ENCODE measurements at regions not wholly inside any gene's neighbourhood (a gene's known extent, or its start where the extent isn't known, plus 50 kb on each side); places are given as distances from the start of the nearest gene placed in this dataset.

- Mint-ChIP-seq H3K9me3 (ENCODE audit: unreplicated experiment) (no peaks in the 10 kb centered on the region), H3K27me3 (ENCODE audit: unreplicated experiment) (no peaks in the 10 kb centered on the region), H3K4me3 (ENCODE audit: unreplicated experiment) (no peak overlapping the region), H3K36me3 (ENCODE audit: unreplicated experiment) (no peaks in the 10 kb centered on the region), H3K4me1 (ENCODE audit: unreplicated experiment) (peaks cover 5% of the 10 kb centered on the region), H3K27ac (ENCODE audit: unreplicated experiment) (peak overlapping the region; percentile 34)
- TF ChIP-seq CTCF (IDR thresholded peaks at IDR 0.05): no peak
- no peak for DNase-seq (ENCODE audit: extremely low spot score, unreplicated experiment)
Measured at GRCh38 chr18:64405161-64405560, 256.3 kb upstream of the LINC00305 start.

GRCh38 chr18:64403784-64404503 is 255.1 kb upstream of the LINC00305 start:
- Mint-ChIP-seq H3K4me3 (ENCODE audit: unreplicated experiment) (no peak overlapping the region), H3K27me3 (ENCODE audit: unreplicated experiment) (no peaks in the 10 kb centered on the region), H3K4me1 (ENCODE audit: unreplicated experiment) (peaks cover 5% of the 10 kb centered on the region), H3K9me3 (ENCODE audit: unreplicated experiment) (no peaks in the 10 kb centered on the region), H3K27ac (ENCODE audit: unreplicated experiment) (no peak overlapping the region), H3K36me3 (ENCODE audit: unreplicated experiment) (no peaks in the 10 kb centered on the region)
- no peak for DNase-seq (ENCODE audit: extremely low spot score, unreplicated experiment)
- TF ChIP-seq CTCF (IDR thresholded peaks at IDR 0.05): no peak

- no peak overlapping the region for H3K4me3 Mint-ChIP-seq (ENCODE audit: unreplicated experiment)
- H3K4me1 Mint-ChIP-seq (ENCODE audit: unreplicated experiment): peaks cover 5% of the 10 kb centered on the region
- no peaks in the 10 kb centered on the region for H3K9me3 Mint-ChIP-seq (ENCODE audit: unreplicated experiment)
- no peak overlapping the region for H3K27ac Mint-ChIP-seq (ENCODE audit: unreplicated experiment)
- no peaks in the 10 kb centered on the region for H3K36me3 Mint-ChIP-seq (ENCODE audit: unreplicated experiment)
- no peaks in the 10 kb centered on the region for H3K27me3 Mint-ChIP-seq (ENCODE audit: unreplicated experiment)
- TF ChIP-seq CTCF (IDR thresholded peaks at IDR 0.05): no peak
- no peak for DNase-seq (ENCODE audit: extremely low spot score, unreplicated experiment)
Measured at GRCh38 chr18:64402636-64403035, 253.7 kb upstream of the LINC00305 start.

GRCh38 chr18:64401268-64402060 is 252.6 kb upstream of the LINC00305 start:
- Mint-ChIP-seq H3K4me3 (ENCODE audit: unreplicated experiment) (no peak overlapping the region), H3K36me3 (ENCODE audit: unreplicated experiment) (no peaks in the 10 kb centered on the region), H3K27me3 (ENCODE audit: unreplicated experiment) (no peaks in the 10 kb centered on the region), H3K27ac (ENCODE audit: unreplicated experiment) (no peak overlapping the region), H3K4me1 (ENCODE audit: unreplicated experiment) (peaks cover 5% of the 10 kb centered on the region), H3K9me3 (ENCODE audit: unreplicated experiment) (no peaks in the 10 kb centered on the region)
- no peak for TF ChIP-seq CTCF (IDR thresholded peaks at IDR 0.05)
- DNase-seq (ENCODE audit: extremely low spot score, unreplicated experiment): no peak

- no peaks in the 10 kb centered on the region for H3K36me3 Mint-ChIP-seq (ENCODE audit: unreplicated experiment)
Measured at GRCh38 chr18:64399566-64399965, 250.7 kb upstream of the LINC00305 start.

More at GRCh38 chr18:64399566-64399965, 250.7 kb upstream of the LINC00305 start:
- Mint-ChIP-seq H3K27me3 (ENCODE audit: unreplicated experiment) (peaks cover 7% of the 10 kb centered on the region), H3K4me3 (ENCODE audit: unreplicated experiment) (no peak overlapping the region), H3K9me3 (ENCODE audit: unreplicated experiment) (no peaks in the 10 kb centered on the region), H3K27ac (ENCODE audit: unreplicated experiment) (no peak overlapping the region), H3K4me1 (ENCODE audit: unreplicated experiment) (no peaks in the 10 kb centered on the region)
- TF ChIP-seq CTCF (IDR thresholded peaks at IDR 0.05): no peak
- DNase-seq (ENCODE audit: extremely low spot score, unreplicated experiment): no peak

Data from osteocyte (in vitro differentiated cells).